ENCODE measurements at regions not wholly inside any gene's neighbourhood (a gene's known extent, or its start where the extent isn't known, plus 50 kb on each side); places are given as distances from the start of the nearest gene placed in this dataset.
A peak's percentile ranks its signal among the peaks of the same experiment; 100 is the strongest.

DNA sequence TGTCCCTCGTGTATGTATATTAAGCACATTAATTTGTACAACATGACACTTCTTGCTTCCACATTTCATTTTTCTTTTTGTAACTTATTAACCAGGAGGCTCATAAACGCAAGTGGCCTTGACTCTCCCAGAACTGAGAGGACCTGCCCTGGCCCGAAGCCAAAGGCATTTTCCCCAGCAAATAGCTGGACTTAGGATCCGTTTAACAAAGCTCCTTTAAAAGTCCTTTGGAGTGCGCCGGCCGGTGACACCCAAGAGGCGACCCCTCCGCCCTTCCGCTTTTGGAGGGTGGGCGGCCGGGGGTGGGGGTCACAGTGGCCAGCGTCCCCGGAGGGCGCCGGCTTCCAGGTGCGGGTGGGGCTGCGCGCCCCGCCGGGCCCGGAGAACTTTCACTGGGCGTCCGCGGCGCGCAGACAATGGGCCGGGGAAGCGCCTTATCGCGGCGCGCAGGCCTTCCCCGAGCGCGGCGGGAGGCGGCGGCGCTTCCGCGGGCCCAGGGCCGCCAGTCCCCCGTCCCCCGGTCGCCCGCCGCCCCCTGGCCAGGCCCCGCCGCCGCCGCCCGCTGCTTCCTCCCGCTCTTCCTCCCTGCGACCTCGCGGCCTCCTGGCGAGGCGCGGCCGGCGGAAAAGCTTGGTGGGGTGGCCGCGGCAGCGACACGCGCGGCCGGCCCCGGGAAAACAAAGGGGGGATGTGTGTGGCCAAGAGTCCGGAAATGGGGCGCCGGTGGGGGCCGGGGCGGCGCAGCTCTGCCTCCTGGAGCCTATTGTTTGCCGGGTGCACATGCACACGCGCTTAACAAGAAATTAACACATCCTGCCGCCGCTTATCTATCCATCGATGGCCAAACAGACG lies 613.4 kb downstream of the MCTP2 start (continued):
- no peak for TF ChIP-seq FLYWCH1 (CRISPR knock-in tag; IDR thresholded peaks at IDR 0.05)
- no peak for TF ChIP-seq TEAD3 (CRISPR knock-in tag; optimal IDR thresholded peaks at IDR 0.05; ENCODE audit: borderline replicate concordance)
- TF ChIP-seq, protein P1, sequence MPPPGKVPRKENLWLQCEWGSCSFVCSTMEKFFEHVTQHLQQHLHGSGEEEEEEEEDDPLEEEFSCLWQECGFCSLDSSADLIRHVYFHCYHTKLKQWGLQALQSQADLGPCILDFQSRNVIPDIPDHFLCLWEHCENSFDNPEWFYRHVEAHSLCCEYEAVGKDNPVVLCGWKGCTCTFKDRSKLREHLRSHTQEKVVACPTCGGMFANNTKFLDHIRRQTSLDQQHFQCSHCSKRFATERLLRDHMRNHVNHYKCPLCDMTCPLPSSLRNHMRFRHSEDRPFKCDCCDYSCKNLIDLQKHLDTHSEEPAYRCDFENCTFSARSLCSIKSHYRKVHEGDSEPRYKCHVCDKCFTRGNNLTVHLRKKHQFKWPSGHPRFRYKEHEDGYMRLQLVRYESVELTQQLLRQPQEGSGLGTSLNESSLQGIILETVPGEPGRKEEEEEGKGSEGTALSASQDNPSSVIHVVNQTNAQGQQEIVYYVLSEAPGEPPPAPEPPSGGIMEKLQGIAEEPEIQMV (CRISPR knock-in tag; IDR thresholded peaks at IDR 0.05; ENCODE audit: low read depth), result peak; percentile 74
- TF ChIP-seq, protein P2, sequence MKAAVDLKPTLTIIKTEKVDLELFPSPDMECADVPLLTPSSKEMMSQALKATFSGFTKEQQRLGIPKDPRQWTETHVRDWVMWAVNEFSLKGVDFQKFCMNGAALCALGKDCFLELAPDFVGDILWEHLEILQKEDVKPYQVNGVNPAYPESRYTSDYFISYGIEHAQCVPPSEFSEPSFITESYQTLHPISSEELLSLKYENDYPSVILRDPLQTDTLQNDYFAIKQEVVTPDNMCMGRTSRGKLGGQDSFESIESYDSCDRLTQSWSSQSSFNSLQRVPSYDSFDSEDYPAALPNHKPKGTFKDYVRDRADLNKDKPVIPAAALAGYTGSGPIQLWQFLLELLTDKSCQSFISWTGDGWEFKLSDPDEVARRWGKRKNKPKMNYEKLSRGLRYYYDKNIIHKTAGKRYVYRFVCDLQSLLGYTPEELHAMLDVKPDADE (CRISPR knock-in tag; IDR thresholded peaks at IDR 0.05), result no peak; the same call in 1 of the 2 replicates
- TF ChIP-seq NCOA1 (CRISPR knock-in tag; IDR thresholded peaks at IDR 0.05), result no peak
- TF ChIP-seq SRSF9 (IDR thresholded peaks at IDR 0.05; ENCODE audit: borderline replicate concordance, insufficient read depth, low read depth, low read length, poor library complexity, severe bottlenecking), result no peak
- peak; percentile 25; the same call in 1 of the 2 replicates for TF ChIP-seq ERF (CRISPR knock-in tag; IDR thresholded peaks at IDR 0.05)
- peak; percentile 54; the same call in 1 of the 2 replicates for TF ChIP-seq ZNF564 (CRISPR knock-in tag; IDR thresholded peaks at IDR 0.05)
- no peak for TF ChIP-seq MXI1 (IDR thresholded peaks at IDR 0.05; ENCODE audit: borderline replicate concordance, low read depth, low read length)
- peak; percentile 65 for TF ChIP-seq RXRB (CRISPR knock-in tag; IDR thresholded peaks at IDR 0.05; ENCODE audit: borderline replicate concordance)
- TF ChIP-seq PHF8 (CRISPR knock-in tag; IDR thresholded peaks at IDR 0.05), result peak; percentile 49
- TF ChIP-seq RELA (CRISPR knock-in tag; IDR thresholded peaks at IDR 0.05), result no peak
- TF ChIP-seq NFYC (CRISPR knock-in tag; IDR thresholded peaks at IDR 0.05), result no peak
- TF ChIP-seq, protein P3, sequence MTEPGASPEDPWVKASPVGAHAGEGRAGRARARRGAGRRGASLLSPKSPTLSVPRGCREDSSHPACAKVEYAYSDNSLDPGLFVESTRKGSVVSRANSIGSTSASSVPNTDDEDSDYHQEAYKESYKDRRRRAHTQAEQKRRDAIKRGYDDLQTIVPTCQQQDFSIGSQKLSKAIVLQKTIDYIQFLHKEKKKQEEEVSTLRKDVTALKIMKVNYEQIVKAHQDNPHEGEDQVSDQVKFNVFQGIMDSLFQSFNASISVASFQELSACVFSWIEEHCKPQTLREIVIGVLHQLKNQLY (CRISPR knock-in tag; IDR thresholded peaks at IDR 0.05), result peak; percentile 16; the same call in 1 of the 2 replicates
- TF ChIP-seq MBNL3 (CRISPR knock-in tag; conservative IDR thresholded peaks at IDR 0.05), result no peak
- peak; percentile 51; the same call in 1 of the 2 replicates for TF ChIP-seq MTA1 (CRISPR knock-in tag; IDR thresholded peaks at IDR 0.05; ENCODE audit: borderline replicate concordance)
- TF ChIP-seq POLR2A (IDR thresholded peaks at IDR 0.05; ENCODE audit: insufficient read depth in 1 of 2, low read depth in 2 of 2, low read length in 2 of 2), result peak in 1 of 2 experiments; percentile 32; a peak in 2 of 4 replicates
- no peak for TF ChIP-seq ZBTB8A (CRISPR knock-in tag; IDR thresholded peaks at IDR 0.05; ENCODE audit: borderline replicate concordance, low read depth)
- TF ChIP-seq CBFB (CRISPR knock-in tag; IDR thresholded peaks at IDR 0.05), result no peak
- TF ChIP-seq ZNF34 (CRISPR knock-in tag; IDR thresholded peaks at IDR 0.05; ENCODE audit: borderline replicate concordance), result no peak
- TF ChIP-seq SP5 (CRISPR knock-in tag; IDR thresholded peaks at IDR 0.05; ENCODE audit: borderline replicate concordance, low read depth), result peak; percentile 45; the same call in 1 of the 2 replicates
- TF ChIP-seq ATF7-NPFF (CRISPR knock-in tag; IDR thresholded peaks at IDR 0.05; ENCODE audit: low read depth), result peak; percentile 64
- TF ChIP-seq, protein P4, sequence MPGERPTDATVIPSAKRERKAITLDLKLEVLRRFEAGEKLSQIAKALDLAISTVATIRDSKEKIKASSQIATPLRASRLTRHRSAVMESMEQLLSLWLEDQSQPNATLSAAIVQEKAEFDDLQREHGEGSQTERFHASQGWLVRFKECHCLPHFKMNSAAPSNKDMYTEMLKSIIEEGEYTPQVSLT (CRISPR knock-in tag; IDR thresholded peaks at IDR 0.05; ENCODE audit: borderline replicate concordance, low read depth), result no peak
- TF ChIP-seq SNAI1 (CRISPR knock-in tag; IDR thresholded peaks at IDR 0.05; ENCODE audit: borderline replicate concordance), result no peak; the same call in 1 of the 2 replicates
- TF ChIP-seq, protein P5, sequence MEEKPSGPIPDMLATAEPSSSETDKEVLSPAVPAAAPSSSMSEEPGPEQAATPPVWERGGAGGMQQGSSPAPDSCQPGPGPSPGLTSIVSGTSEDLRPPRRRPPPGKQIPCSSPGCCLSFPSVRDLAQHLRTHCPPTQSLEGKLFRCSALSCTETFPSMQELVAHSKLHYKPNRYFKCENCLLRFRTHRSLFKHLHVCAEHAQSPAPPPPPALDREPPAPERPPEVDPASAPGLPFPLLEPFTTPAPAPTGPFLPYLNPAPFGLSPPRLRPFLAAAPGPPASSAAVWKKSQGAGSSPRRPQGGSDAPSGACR (CRISPR knock-in tag; IDR thresholded peaks at IDR 0.05), result no peak
- TF ChIP-seq ZZZ3 (CRISPR knock-in tag; IDR thresholded peaks at IDR 0.05; ENCODE audit: borderline replicate concordance), result no peak
- peak; percentile 54; the same call in 1 of the 2 replicates for TF ChIP-seq GATA4 (IDR thresholded peaks at IDR 0.05; ENCODE audit: borderline replicate concordance, low read depth)
